ENCODE measurements at regions not wholly inside any gene's neighbourhood (a gene's known extent, or its start where the extent isn't known, plus 50 kb on each side); places are given as distances from the start of the nearest gene placed in this dataset.

DNA sequence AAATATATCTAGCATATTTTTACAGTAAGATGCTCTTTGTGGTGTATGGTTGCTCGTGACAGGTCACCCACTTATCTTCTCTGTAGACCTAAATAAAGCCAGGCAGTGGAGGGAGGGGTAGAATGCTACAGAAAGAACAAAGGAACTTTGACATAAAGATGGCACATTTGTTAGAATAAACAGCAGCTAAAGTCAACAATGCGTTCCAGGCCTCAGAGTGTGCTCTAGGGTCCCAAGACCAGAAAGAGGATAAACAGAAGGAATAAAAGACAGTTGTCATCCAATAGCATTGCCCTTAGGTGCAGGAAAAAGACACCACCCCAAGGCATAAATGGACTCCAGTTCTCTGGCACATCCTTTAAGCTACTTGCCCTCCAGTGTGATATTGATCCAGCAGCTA lies 523.0 kb upstream of the CDH11 start:
- TF ChIP-seq MATR3 (CRISPR knock-in tag; IDR thresholded peaks at IDR 0.05) (no peak), ZNF274 (CRISPR knock-in tag; IDR thresholded peaks at IDR 0.05) (no peak), TBP (CRISPR knock-in tag; IDR thresholded peaks at IDR 0.05) (no peak), JUNB (CRISPR knock-in tag; IDR thresholded peaks at IDR 0.05; ENCODE audit: borderline replicate concordance) (no peak), ZNF569 (CRISPR knock-in tag; IDR thresholded peaks at IDR 0.05; ENCODE audit: borderline replicate concordance) (no peak)
- TF ChIP-seq, protein P1, sequence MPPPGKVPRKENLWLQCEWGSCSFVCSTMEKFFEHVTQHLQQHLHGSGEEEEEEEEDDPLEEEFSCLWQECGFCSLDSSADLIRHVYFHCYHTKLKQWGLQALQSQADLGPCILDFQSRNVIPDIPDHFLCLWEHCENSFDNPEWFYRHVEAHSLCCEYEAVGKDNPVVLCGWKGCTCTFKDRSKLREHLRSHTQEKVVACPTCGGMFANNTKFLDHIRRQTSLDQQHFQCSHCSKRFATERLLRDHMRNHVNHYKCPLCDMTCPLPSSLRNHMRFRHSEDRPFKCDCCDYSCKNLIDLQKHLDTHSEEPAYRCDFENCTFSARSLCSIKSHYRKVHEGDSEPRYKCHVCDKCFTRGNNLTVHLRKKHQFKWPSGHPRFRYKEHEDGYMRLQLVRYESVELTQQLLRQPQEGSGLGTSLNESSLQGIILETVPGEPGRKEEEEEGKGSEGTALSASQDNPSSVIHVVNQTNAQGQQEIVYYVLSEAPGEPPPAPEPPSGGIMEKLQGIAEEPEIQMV (CRISPR knock-in tag; IDR thresholded peaks at IDR 0.05; ENCODE audit: low read depth) = no peak
- TF ChIP-seq, protein P2, sequence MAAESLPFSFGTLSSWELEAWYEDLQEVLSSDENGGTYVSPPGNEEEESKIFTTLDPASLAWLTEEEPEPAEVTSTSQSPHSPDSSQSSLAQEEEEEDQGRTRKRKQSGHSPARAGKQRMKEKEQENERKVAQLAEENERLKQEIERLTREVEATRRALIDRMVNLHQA (CRISPR knock-in tag; IDR thresholded peaks at IDR 0.05) = no peak
- TF ChIP-seq, protein P3, sequence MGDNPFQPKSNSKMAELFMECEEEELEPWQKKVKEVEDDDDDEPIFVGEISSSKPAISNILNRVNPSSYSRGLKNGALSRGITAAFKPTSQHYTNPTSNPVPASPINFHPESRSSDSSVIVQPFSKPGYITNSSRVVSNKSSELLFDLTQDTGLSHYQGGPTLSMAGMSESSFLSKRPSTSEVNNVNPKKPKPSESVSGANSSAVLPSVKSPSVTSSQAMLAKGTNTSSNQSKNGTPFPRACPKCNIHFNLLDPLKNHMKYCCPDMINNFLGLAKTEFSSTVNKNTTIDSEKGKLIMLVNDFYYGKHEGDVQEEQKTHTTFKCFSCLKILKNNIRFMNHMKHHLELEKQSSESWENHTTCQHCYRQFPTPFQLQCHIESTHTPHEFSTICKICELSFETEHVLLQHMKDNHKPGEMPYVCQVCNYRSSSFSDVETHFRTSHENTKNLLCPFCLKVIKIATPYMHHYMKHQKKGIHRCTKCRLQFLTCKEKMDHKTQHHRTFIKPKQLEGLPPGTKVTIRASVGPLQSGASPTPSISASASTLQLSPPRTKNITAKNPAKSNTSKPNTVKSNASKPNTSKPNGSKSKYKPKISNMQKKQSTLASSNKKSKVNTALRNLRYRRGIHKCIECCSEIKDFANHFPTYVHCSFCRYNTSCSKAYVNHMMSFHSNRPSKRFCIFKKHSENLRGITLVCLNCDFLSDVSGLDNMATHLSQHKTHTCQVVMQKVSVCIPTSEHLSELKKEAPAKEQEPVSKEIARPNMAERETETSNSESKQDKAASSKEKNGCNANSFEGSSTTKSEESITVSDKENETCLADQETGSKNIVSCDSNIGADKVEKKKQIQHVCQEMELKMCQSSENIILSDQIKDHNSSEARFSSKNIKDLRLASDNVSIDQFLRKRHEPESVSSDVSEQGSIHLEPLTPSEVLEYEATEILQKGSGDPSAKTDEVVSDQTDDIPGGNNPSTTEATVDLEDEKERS (CRISPR knock-in tag; IDR thresholded peaks at IDR 0.05) = no peak
- TF ChIP-seq, protein P4, sequence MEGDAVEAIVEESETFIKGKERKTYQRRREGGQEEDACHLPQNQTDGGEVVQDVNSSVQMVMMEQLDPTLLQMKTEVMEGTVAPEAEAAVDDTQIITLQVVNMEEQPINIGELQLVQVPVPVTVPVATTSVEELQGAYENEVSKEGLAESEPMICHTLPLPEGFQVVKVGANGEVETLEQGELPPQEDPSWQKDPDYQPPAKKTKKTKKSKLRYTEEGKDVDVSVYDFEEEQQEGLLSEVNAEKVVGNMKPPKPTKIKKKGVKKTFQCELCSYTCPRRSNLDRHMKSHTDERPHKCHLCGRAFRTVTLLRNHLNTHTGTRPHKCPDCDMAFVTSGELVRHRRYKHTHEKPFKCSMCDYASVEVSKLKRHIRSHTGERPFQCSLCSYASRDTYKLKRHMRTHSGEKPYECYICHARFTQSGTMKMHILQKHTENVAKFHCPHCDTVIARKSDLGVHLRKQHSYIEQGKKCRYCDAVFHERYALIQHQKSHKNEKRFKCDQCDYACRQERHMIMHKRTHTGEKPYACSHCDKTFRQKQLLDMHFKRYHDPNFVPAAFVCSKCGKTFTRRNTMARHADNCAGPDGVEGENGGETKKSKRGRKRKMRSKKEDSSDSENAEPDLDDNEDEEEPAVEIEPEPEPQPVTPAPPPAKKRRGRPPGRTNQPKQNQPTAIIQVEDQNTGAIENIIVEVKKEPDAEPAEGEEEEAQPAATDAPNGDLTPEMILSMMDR (CRISPR knock-in tag; IDR thresholded peaks at IDR 0.05) = no peak
